Middle frontal gyrus (tissue), 1 donor: ENCODE measurements at regions not wholly inside any gene's neighbourhood (a gene's known extent, or its start where the extent isn't known, plus 50 kb on each side); places are given as distances from the start of the nearest gene placed in this dataset.
"Not testable (repeated sequence)": the region's sequence is repeated elsewhere in the genome, so short reads cannot be mapped to it uniquely, and the experiment has no call there.

Source experiments
- DNase-seq: peaks from one replicate; pipeline ENCODE4 v3.0.0-alpha.2; 2015; ENCODE audit warnings: low spot score; ENCODE audit errors: extremely low spot score

GRCh38 chr13:78540058-78540457, 63.3 kb downstream of the POU4F1 start:
- DNase-seq, result no peak

DNA sequence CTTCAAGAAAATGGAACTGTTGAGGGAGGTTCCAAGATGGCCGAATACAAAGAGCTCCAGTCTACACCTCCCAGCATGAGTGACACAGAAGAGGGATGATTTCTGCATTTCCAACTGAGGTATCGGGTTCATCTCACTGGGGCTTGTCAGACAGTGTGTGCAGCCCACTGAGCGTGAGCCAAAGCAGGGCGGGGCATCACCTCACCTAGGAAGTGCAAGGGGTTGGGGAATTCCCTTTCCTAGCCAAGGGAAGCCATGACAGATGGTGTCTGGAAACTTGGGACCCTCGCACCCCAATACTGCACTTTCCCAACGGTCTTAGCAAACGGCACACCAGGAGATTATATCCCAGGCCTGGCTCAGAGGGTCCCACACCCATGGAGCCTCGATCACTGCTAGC, 77.3 kb downstream of the POU4F1 start:
- not testable (repeated sequence) for DNase-seq

GRCh38 chr13:78524936-78525335, 78.4 kb downstream of the POU4F1 start:
- no peak for DNase-seq

DNA sequence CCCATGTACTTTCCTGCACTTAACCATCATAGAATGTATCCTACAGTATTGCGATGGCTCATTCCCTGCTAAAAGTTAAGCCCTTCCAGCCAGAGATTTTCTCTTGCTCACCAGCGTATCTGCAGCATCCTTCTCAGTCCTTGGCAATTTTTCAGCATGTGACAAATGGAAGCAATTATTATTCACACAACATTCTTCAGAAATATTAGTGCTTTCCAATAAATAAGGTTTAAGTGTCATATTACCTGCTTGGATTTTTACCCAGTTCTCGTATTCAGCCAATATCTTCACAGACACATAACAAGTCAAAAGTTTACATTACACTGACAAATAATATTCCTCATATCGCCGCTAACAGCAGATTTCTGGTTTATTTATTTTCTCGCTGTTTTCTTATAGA, 82.3 kb downstream of the POU4F1 start:
- no peak for DNase-seq

- DNase-seq, result no peak
These were observed 82.9 kb downstream of the POU4F1 start for GRCh38 chr13:78520425-78520824.

GRCh38 chr13:78518482-78518881, 84.9 kb downstream of the POU4F1 start:
- not testable (repeated sequence) for DNase-seq

DNA sequence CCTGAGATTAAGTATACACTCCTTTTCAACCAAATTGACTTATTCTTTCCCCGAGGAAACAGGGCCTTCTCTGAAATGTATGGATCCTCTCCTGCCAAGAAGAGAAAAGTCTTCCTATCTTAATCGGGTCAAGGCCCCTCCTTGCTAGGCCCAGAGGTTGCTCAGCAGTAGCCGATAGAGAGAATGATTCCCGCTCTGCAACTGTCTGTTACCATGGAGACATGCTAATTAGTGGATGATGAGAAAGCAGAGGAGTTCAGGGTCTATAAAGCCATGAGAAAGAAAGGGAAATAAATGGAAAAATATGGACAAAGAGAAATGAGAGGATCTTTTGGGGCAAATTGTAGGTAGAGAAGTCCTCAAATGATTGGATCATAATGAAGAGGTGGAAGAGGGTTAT, 103.5 kb downstream of the POU4F1 start:
- DNase-seq, result no peak

- DNase-seq, result no peak
These were observed 105.5 kb downstream of the POU4F1 start for GRCh38 chr13:78497702-78498355.

GRCh38 chr13:78491978-78492377, 111.4 kb downstream of the POU4F1 start:
- no peak for DNase-seq

- not testable (repeated sequence) for DNase-seq
These were observed 113.1 kb downstream of the POU4F1 start for GRCh38 chr13:78490225-78490624.

DNA sequence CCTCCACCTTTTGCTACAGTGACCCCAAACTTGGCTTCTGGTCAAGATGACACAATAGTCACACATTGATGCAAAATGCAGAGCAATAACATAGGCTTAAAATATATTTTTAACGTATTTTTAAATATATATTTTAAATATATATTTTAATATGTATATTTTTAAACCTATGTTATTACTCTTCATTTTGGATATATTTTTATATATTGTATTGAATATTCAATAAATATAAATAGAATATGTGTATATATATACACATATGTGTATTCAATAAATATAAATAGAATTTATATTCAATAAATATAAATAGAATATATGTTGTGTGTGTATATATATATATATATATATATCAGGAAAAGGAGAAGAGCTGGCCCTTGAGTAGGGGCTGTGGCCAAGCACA, 115.6 kb downstream of the POU4F1 start:
- no peak for DNase-seq

- no peak for DNase-seq
These were observed 117.5 kb downstream of the POU4F1 start for GRCh38 chr13:78485803-78486202.

DNA sequence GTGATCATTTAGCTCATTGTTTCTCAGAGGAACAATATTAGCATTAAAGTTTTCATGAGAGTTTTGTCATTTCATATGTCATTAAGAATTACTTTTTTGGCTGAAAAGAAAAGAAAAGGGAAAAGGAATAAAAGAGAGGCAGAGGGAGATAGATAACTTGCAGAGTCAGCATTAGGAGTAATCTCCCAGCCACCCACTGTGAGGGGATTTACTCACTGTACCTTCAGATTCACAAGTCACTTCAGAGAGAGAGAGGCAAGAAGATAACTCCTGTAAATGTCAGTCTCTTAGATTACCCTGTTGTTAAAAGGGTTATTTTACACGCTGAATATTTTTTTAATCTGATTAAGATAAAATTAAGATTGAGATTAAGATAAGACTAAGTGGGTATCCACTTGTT, 125.2 kb downstream of the POU4F1 start:
- no peak for DNase-seq

- no peak for DNase-seq
These were observed 126.4 kb downstream of the POU4F1 start for GRCh38 chr13:78476910-78477309.

DNA sequence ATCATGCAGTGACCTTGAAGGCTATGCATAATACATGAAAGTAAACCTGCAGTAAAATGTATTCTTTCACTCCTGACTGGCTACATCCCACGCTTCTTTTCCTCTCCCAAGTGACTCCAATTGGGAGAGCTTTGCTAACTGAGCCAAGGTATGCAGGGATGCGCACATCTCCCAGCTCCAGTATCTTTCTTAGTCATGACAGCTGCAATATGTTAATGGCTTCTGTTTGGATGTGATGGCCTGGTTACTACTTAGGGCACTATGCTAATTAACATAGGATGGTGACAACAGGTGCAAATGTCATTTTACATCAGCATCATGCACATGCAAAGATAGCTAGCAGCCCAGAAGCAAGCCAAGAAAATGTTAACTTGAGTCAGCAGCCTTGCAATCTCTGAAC, 134.7 kb downstream of the POU4F1 start:
- no peak for DNase-seq

- no peak for DNase-seq
These were observed 138.1 kb downstream of the POU4F1 start for GRCh38 chr13:78465250-78465649.

- DNase-seq, result no peak
These were observed 143.2 kb downstream of the POU4F1 start for GRCh38 chr13:78460176-78460575.

- no peak for DNase-seq
These were observed 159.5 kb downstream of the POU4F1 start for GRCh38 chr13:78443839-78444238.

- no peak for DNase-seq
These were observed 165.6 kb downstream of the POU4F1 start for GRCh38 chr13:78437781-78438180.

DNA sequence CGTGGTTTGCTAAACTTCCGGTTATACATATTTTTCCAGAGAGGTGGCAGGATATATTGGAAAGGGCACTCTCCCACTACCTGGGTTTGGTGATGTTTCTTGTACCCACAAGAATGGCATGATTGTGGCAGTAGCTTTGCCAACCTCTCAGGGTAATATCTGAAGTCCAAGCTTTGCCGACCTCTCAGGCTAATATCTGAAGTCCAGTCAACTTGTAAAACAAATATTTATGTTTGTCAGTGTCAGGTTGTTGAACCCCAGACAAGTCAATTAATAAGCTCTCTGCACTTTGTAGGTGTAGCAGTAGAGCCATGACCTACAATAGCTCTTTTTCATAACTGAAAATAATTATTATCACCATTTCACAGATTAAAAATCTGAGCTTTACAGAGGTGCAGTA, 167.0 kb downstream of the POU4F1 start:
- DNase-seq, result no peak

DNA sequence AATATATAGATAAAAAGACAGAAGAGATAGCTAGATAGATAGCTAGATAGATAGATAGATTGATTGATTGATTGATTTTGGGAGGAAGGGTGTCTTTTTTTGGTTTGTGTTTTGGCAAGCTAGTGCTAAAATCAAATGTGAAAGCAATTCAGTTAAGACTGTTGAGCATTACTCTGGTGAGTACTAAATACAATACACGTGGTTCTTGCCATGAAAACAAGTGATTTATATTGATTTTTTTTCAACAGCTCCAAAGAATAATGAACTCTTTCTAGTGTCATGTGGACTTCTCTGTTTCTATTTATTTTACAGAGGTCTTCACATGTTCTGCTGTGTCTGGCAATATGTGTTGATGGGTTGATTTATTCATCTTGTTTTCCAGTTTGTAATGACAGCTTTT, 172.0 kb downstream of the POU4F1 start:
- DNase-seq, result no peak

GRCh38 chr13:78430811-78431210, 172.5 kb downstream of the POU4F1 start:
- DNase-seq, result no peak

DNA sequence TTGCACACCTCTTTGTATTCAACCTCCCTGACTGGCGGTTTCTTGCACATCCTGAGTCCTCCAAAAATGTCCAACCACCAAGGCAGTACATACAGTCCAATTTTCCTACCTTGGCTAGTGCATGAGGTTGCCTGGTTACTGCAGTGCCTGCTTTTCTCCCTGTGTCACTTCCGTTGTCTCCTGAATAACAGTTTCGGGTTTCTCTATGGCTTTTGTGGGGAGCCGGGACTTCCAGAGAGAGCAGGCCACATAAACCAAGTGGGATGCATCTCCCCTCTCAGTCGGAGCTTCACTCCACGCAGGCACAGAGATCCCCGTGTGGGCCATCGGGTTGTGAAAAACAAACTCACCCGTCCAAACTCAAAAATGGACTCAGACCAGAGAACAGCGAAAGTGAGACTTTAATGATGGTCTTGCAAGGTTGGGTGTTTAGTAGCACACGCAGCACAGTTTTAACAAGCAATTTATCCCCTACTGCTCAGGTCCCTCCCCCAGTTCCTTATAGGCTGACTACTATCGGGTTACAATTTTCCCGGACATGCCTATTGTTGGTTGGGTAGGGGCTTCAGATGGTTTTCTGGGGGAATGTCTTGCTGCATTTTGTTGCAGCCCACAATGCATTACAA, 173.1 kb downstream of the POU4F1 start:
- no peak for DNase-seq
